ENCODE measurements at regions not wholly inside any gene's neighbourhood (a gene's known extent, or its start where the extent isn't known, plus 50 kb on each side); places are given as distances from the start of the nearest gene placed in this dataset.

DNA sequence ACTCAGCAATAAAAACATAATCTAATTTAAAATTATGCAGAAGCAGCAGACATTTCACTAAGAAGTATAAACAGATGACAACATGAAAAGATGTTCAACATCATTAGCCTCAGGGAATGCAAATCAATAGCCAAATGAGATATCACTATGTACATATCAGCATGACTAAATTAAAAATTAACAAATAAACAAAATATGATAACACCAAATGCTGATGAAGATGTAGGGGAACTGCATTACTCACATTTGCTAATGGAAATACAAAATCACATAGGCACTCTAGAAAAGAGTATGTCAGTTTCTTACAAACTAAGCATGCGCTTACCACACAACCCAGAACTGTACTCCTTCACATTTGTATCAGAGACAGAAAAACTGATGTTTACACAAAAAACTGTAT, 487.2 kb upstream of the REG3G start:
- Mint-ChIP-seq H3K36me3 (no peaks in the 10 kb centered on the region), H3K4me3 (no peak overlapping the region), H3K27me3 (ENCODE audit: low read depth in 3 of 3) (peaks cover 0 to 3% (median 0%) of the 10 kb centered on the region in 3 donors), H3K27ac (no peak overlapping the region), H3K9me3 (peaks cover 0 to 10% (median 4%) of the 10 kb centered on the region in 7 donors), H3K4me1 (no peaks in the 10 kb centered on the region)
- Histone ChIP-seq H3K4me2 (replicated peaks; ENCODE audit: extremely low read depth, low read length, poor library complexity, severe bottlenecking) (no peak overlapping the region), H3K36me3 (replicated peaks in 1 of 2; ENCODE audit: control insufficient read depth in 1 of 2, insufficient read depth in 2 of 2, low read length in 2 of 2) (no peaks in the 10 kb centered on the region), H3K9ac (ENCODE audit: insufficient read depth, low read length, poor library complexity, severe bottlenecking) (no peak overlapping the region), H2AFZ (ENCODE audit: insufficient read depth, low read depth, low read length, poor library complexity, severe bottlenecking) (no peak overlapping the region), H4K20me1 (ENCODE audit: insufficient read depth, low read length) (no peaks in the 10 kb centered on the region), H3K4me1 (ENCODE audit: control insufficient read depth in 1 of 2, insufficient read depth in 2 of 2, low read length in 2 of 2) (no peaks in the 10 kb centered on the region), H3K79me2 (ENCODE audit: insufficient read depth, low read length) (no peaks in the 10 kb centered on the region), H3K9me3 (replicated peaks in 1 of 2; ENCODE audit: control insufficient read depth in 1 of 2, insufficient read depth in 1 of 2, low read length in 2 of 2) (peaks cover 0 to 12% of the 10 kb centered on the region in 2 donors), H3K4me3 (replicated peaks in 1 of 3; ENCODE audit: low read depth in 2 of 3, low read length in 3 of 3) (no peak overlapping the region), H3K27ac (ENCODE audit: low read depth in 1 of 2, low read length in 2 of 2) (no peak overlapping the region), H3K27me3 (ENCODE audit: control insufficient read depth in 2 of 2, insufficient read depth in 2 of 2, low read length in 2 of 2) (no peaks in the 10 kb centered on the region)
- intact Hi-C loops (cut with micrococcal nuclease) = no loop called here
- TF ChIP-seq, protein P1, sequence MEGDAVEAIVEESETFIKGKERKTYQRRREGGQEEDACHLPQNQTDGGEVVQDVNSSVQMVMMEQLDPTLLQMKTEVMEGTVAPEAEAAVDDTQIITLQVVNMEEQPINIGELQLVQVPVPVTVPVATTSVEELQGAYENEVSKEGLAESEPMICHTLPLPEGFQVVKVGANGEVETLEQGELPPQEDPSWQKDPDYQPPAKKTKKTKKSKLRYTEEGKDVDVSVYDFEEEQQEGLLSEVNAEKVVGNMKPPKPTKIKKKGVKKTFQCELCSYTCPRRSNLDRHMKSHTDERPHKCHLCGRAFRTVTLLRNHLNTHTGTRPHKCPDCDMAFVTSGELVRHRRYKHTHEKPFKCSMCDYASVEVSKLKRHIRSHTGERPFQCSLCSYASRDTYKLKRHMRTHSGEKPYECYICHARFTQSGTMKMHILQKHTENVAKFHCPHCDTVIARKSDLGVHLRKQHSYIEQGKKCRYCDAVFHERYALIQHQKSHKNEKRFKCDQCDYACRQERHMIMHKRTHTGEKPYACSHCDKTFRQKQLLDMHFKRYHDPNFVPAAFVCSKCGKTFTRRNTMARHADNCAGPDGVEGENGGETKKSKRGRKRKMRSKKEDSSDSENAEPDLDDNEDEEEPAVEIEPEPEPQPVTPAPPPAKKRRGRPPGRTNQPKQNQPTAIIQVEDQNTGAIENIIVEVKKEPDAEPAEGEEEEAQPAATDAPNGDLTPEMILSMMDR (IDR thresholded peaks at IDR 0.05) = no peak
- no CpG with 5 or more reads among the region's 1 CpG for WGBS (ENCODE audit: insufficient coverage)
- no peak for DNase-seq

DNA sequence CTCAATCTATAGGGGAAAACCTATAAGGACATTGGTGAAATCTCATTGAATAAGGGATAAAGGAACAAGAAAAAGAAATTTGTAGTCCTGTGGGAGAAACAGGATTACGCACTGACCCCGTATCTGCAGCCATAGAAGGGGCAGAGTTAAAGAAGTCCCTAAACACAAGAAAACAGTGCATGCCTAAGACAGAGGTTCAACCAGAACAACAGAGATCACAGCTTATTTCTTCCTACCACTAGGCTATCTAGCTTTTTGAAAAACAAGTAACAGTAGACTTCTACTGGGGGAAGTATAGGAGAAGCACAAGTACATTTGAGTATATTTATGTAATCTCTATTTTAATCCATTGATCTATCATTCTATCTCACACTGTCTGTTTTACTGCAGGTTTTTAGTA, 485.2 kb upstream of the REG3G start:
- intact Hi-C loops (cut with micrococcal nuclease) = no loop called here
- H3K4me2 ChIP-seq (replicated peaks; ENCODE audit: extremely low read depth, low read length, poor library complexity, severe bottlenecking) = no peak overlapping the region
- peaks cover 0 to 10% (median 4%) of the 10 kb centered on the region in 7 donors for H3K9me3 Mint-ChIP-seq

More for the DNA sequence above, 485.2 kb upstream of the REG3G start:
- Histone ChIP-seq H3K4me1 (ENCODE audit: control insufficient read depth in 1 of 2, insufficient read depth in 2 of 2, low read length in 2 of 2) (no peaks in the 10 kb centered on the region), H3K36me3 (replicated peaks in 1 of 2; ENCODE audit: control insufficient read depth in 1 of 2, insufficient read depth in 2 of 2, low read length in 2 of 2) (no peaks in the 10 kb centered on the region), H3K27me3 (ENCODE audit: control insufficient read depth in 2 of 2, insufficient read depth in 2 of 2, low read length in 2 of 2) (no peaks in the 10 kb centered on the region), H4K20me1 (ENCODE audit: insufficient read depth, low read length) (no peaks in the 10 kb centered on the region), H3K9me3 (replicated peaks in 1 of 2; ENCODE audit: control insufficient read depth in 1 of 2, insufficient read depth in 1 of 2, low read length in 2 of 2) (peaks cover 0 to 12% of the 10 kb centered on the region in 2 donors), H3K9ac (ENCODE audit: insufficient read depth, low read length, poor library complexity, severe bottlenecking) (no peak overlapping the region), H2AFZ (ENCODE audit: insufficient read depth, low read depth, low read length, poor library complexity, severe bottlenecking) (no peak overlapping the region), H3K27ac (ENCODE audit: low read depth in 1 of 2, low read length in 2 of 2) (no peak overlapping the region), H3K4me3 (replicated peaks in 1 of 3; ENCODE audit: low read depth in 2 of 3, low read length in 3 of 3) (no peak overlapping the region), H3K79me2 (ENCODE audit: insufficient read depth, low read length) (no peaks in the 10 kb centered on the region)
- no peaks in the 10 kb centered on the region for H3K36me3 Mint-ChIP-seq
- no peak overlapping the region for H3K27ac Mint-ChIP-seq
- H3K4me3 Mint-ChIP-seq = no peak overlapping the region
- peaks cover 0 to 3% (median 0%) of the 10 kb centered on the region in 3 donors for H3K27me3 Mint-ChIP-seq (ENCODE audit: low read depth in 3 of 3)
- WGBS (ENCODE audit: insufficient coverage) = 40% methylated on average over 2 of the region's 2 CpGs
- H3K4me1 Mint-ChIP-seq = no peaks in the 10 kb centered on the region
- DNase-seq = no peak
- TF ChIP-seq, protein P1 (IDR thresholded peaks at IDR 0.05) = no peak

Data from CD14-positive monocyte (primary cell).